ENCODE measurements at regions not wholly inside any gene's neighbourhood (a gene's known extent, or its start where the extent isn't known, plus 50 kb on each side); places are given as distances from the start of the nearest gene placed in this dataset.

GRCh38 chr11:107182978-107183377 lies 164.7 kb upstream of the GUCY1A2 start:
- H3K36me3 ChIP-seq (ENCODE audit: insufficient read depth, low read length): no peaks in the 10 kb centered on the region
- no peak overlapping the region for H3K9ac ChIP-seq (ENCODE audit: insufficient read length)
- no peak overlapping the region for H3K4me3 ChIP-seq
- no peaks in the 10 kb centered on the region for H3K9me3 ChIP-seq (ENCODE audit: low read depth, low read length)
- no peak overlapping the region for H3K27ac ChIP-seq
- no peak for DNase-seq (ENCODE audit: low read depth, low spot score)
- TF ChIP-seq EZH2 (IDR thresholded peaks at IDR 0.05) (no peak), POLR2AphosphoS5 (IDR thresholded peaks at IDR 0.05; ENCODE audit: borderline replicate concordance, low read depth, low read length) (no peak), FOXP2 (optimal IDR thresholded peaks at IDR 0.05; ENCODE audit: control extremely low read depth, extremely low read length, insufficient read depth) (no peak)

- H3K9me3 ChIP-seq (ENCODE audit: low read depth, low read length): no peaks in the 10 kb centered on the region
- H3K27ac ChIP-seq: no peak overlapping the region
- no peak overlapping the region for H3K9ac ChIP-seq (ENCODE audit: insufficient read length)
- H3K36me3 ChIP-seq (ENCODE audit: insufficient read depth, low read length): no peaks in the 10 kb centered on the region
- no peak overlapping the region for H3K4me3 ChIP-seq
- no peak for DNase-seq (ENCODE audit: low read depth, low spot score)
- no peak for TF ChIP-seq POLR2AphosphoS5 (IDR thresholded peaks at IDR 0.05; ENCODE audit: borderline replicate concordance, low read depth, low read length)
- no peak for TF ChIP-seq FOXP2 (optimal IDR thresholded peaks at IDR 0.05; ENCODE audit: control extremely low read depth, extremely low read length, insufficient read depth)
- TF ChIP-seq EZH2 (IDR thresholded peaks at IDR 0.05): no peak
Observed at GRCh38 chr11:107180236-107180635, 162.0 kb upstream of the GUCY1A2 start.

GRCh38 chr11:107179829-107180228 lies 161.6 kb upstream of the GUCY1A2 start:
- Histone ChIP-seq H3K36me3 (ENCODE audit: insufficient read depth, low read length) (no peaks in the 10 kb centered on the region), H3K9me3 (ENCODE audit: low read depth, low read length) (no peaks in the 10 kb centered on the region), H3K4me3 (no peak overlapping the region), H3K27ac (no peak overlapping the region), H3K9ac (ENCODE audit: insufficient read length) (no peak overlapping the region)
- no peak for DNase-seq (ENCODE audit: low read depth, low spot score)
- TF ChIP-seq POLR2AphosphoS5 (IDR thresholded peaks at IDR 0.05; ENCODE audit: borderline replicate concordance, low read depth, low read length) (no peak), FOXP2 (optimal IDR thresholded peaks at IDR 0.05; ENCODE audit: control extremely low read depth, extremely low read length, insufficient read depth) (no peak), EZH2 (IDR thresholded peaks at IDR 0.05) (no peak)

- Histone ChIP-seq H3K9ac (ENCODE audit: insufficient read length) (no peak overlapping the region), H3K9me3 (ENCODE audit: low read depth, low read length) (no peaks in the 10 kb centered on the region), H3K27ac (no peak overlapping the region), H3K36me3 (ENCODE audit: insufficient read depth, low read length) (no peaks in the 10 kb centered on the region), H3K4me3 (no peak overlapping the region)
- TF ChIP-seq EZH2 (IDR thresholded peaks at IDR 0.05) (no peak), POLR2AphosphoS5 (IDR thresholded peaks at IDR 0.05; ENCODE audit: borderline replicate concordance, low read depth, low read length) (no peak), FOXP2 (optimal IDR thresholded peaks at IDR 0.05; ENCODE audit: control extremely low read depth, extremely low read length, insufficient read depth) (no peak)
- DNase-seq (ENCODE audit: low read depth, low spot score): no peak
Observed at GRCh38 chr11:107177106-107177477, 158.8 kb upstream of the GUCY1A2 start.

- H3K4me3 ChIP-seq: no peak overlapping the region
- H3K9ac ChIP-seq (ENCODE audit: insufficient read length): no peak overlapping the region
- H3K9me3 ChIP-seq (ENCODE audit: low read depth, low read length): no peaks in the 10 kb centered on the region
- H3K36me3 ChIP-seq (ENCODE audit: insufficient read depth, low read length): no peaks in the 10 kb centered on the region
- H3K27ac ChIP-seq: no peak overlapping the region
- DNase-seq (ENCODE audit: low read depth, low spot score): no peak
- TF ChIP-seq POLR2AphosphoS5 (IDR thresholded peaks at IDR 0.05; ENCODE audit: borderline replicate concordance, low read depth, low read length) (no peak), EZH2 (IDR thresholded peaks at IDR 0.05) (no peak), FOXP2 (optimal IDR thresholded peaks at IDR 0.05; ENCODE audit: control extremely low read depth, extremely low read length, insufficient read depth) (no peak)
Observed at GRCh38 chr11:107176148-107177105, 158.2 kb upstream of the GUCY1A2 start.

- Histone ChIP-seq H3K4me3 (no peak overlapping the region), H3K27ac (no peak overlapping the region), H3K9ac (ENCODE audit: insufficient read length) (no peak overlapping the region), H3K36me3 (ENCODE audit: insufficient read depth, low read length) (no peaks in the 10 kb centered on the region), H3K9me3 (ENCODE audit: low read depth, low read length) (no peaks in the 10 kb centered on the region)
- no peak for TF ChIP-seq POLR2AphosphoS5 (IDR thresholded peaks at IDR 0.05; ENCODE audit: borderline replicate concordance, low read depth, low read length)
- no peak for TF ChIP-seq EZH2 (IDR thresholded peaks at IDR 0.05)
- no peak for TF ChIP-seq FOXP2 (optimal IDR thresholded peaks at IDR 0.05; ENCODE audit: control extremely low read depth, extremely low read length, insufficient read depth)
- no peak for DNase-seq (ENCODE audit: low read depth, low spot score)
Observed at GRCh38 chr11:107174856-107175255, 156.6 kb upstream of the GUCY1A2 start.

- DNase-seq (ENCODE audit: low read depth, low spot score): no peak
- H3K9me3 ChIP-seq (ENCODE audit: low read depth, low read length): no peaks in the 10 kb centered on the region
- TF ChIP-seq POLR2AphosphoS5 (IDR thresholded peaks at IDR 0.05; ENCODE audit: borderline replicate concordance, low read depth, low read length) (no peak), FOXP2 (optimal IDR thresholded peaks at IDR 0.05; ENCODE audit: control extremely low read depth, extremely low read length, insufficient read depth) (no peak)
- H3K4me3 ChIP-seq: no peak overlapping the region
- no peak overlapping the region for H3K9ac ChIP-seq (ENCODE audit: insufficient read length)
- H3K36me3 ChIP-seq (ENCODE audit: insufficient read depth, low read length): no peaks in the 10 kb centered on the region
- no peak overlapping the region for H3K27ac ChIP-seq
Observed at GRCh38 chr11:107172996-107173395, 154.7 kb upstream of the GUCY1A2 start.

GRCh38 chr11:107157809-107158187 lies 139.5 kb upstream of the GUCY1A2 start:
- Histone ChIP-seq H3K9ac (ENCODE audit: insufficient read length) (no peak overlapping the region), H3K36me3 (ENCODE audit: insufficient read depth, low read length) (no peaks in the 10 kb centered on the region), H3K9me3 (ENCODE audit: low read depth, low read length) (no peaks in the 10 kb centered on the region), H3K27ac (no peak overlapping the region), H3K4me3 (no peak overlapping the region)
- DNase-seq (ENCODE audit: low read depth, low spot score): no peak
- no peak for TF ChIP-seq EZH2 (IDR thresholded peaks at IDR 0.05)
- no peak for TF ChIP-seq FOXP2 (optimal IDR thresholded peaks at IDR 0.05; ENCODE audit: control extremely low read depth, extremely low read length, insufficient read depth)
- no peak for TF ChIP-seq POLR2AphosphoS5 (IDR thresholded peaks at IDR 0.05; ENCODE audit: borderline replicate concordance, low read depth, low read length)

Measured in SK-N-MC (cell line).